ENCODE measurements at regions not wholly inside any gene's neighbourhood (a gene's known extent, or its start where the extent isn't known, plus 50 kb on each side); places are given as distances from the start of the nearest gene placed in this dataset.

DNA sequence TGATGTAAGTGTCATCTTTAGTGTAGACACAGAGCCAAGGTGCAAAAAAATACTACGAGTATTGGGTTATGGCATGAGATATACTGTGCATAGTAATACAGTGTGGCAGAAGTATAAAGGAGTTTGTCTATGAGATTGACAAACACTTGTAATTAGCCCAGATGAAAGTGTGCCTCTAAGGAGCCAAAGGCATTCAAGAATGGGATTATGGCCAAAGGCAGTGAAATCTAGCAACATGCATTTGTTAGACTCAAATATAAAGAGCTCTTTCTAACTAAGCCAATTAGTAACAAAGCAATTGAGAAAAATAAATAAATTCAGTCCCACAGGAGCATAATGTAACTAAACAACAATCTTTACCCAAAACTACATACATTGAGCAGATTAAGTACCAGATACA lies 1761.8 kb downstream of the SUCLG1 start:
- TF ChIP-seq POLR2A (IDR thresholded peaks at IDR 0.05), result no peak
- TF ChIP-seq, protein P1, sequence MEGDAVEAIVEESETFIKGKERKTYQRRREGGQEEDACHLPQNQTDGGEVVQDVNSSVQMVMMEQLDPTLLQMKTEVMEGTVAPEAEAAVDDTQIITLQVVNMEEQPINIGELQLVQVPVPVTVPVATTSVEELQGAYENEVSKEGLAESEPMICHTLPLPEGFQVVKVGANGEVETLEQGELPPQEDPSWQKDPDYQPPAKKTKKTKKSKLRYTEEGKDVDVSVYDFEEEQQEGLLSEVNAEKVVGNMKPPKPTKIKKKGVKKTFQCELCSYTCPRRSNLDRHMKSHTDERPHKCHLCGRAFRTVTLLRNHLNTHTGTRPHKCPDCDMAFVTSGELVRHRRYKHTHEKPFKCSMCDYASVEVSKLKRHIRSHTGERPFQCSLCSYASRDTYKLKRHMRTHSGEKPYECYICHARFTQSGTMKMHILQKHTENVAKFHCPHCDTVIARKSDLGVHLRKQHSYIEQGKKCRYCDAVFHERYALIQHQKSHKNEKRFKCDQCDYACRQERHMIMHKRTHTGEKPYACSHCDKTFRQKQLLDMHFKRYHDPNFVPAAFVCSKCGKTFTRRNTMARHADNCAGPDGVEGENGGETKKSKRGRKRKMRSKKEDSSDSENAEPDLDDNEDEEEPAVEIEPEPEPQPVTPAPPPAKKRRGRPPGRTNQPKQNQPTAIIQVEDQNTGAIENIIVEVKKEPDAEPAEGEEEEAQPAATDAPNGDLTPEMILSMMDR (IDR thresholded peaks at IDR 0.05), result no peak

Measured in body of pancreas (tissue), 4 donors.